C4-2B (cell line): ENCODE measurements at regions not wholly inside any gene's neighbourhood (a gene's known extent, or its start where the extent isn't known, plus 50 kb on each side); places are given as distances from the start of the nearest gene placed in this dataset.

Source experiments
- ZFX ChIP-seq: fragments of 450-650 bp; IDR thresholded peaks from 2 replicates; pipeline ENCODE4 v1.6.1; 2017
- TF ChIP-seq, protein P1 (sequence below): fragments of 450-650 bp; conservative IDR thresholded peaks from 2 replicates; pipeline ENCODE4 v1.5.1; 2017; ENCODE audit warnings: mild to moderate bottlenecking

DNA sequence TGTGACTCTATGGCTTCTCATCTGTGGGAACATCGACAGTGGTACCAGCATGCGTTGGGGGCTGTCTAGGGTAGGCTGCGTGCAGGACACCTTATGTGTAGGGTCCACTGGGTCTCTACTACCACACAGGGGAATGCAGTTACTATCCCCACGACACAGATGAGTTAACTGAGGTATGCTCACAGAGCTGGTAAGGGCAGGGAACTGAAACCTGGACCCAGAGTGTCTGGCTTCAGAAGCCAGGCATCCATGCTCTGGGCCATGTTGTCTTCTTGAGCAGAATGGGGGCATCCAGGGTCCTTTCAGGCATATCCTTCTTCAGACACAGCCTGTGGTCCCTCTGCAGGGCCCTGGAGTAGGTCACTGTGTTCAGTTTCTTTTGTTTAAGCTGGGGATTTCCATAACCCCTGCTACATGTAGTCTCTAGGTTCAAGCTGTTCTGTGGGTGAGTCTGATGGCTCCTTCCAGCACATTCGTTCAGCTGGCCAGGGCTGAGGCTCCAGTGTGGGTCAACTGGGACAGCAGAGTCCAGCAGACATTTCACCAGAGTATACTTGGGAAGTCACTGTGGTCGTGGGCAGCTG lies 148.8 kb downstream of the GADD45G start:
- TF ChIP-seq, protein P1, sequence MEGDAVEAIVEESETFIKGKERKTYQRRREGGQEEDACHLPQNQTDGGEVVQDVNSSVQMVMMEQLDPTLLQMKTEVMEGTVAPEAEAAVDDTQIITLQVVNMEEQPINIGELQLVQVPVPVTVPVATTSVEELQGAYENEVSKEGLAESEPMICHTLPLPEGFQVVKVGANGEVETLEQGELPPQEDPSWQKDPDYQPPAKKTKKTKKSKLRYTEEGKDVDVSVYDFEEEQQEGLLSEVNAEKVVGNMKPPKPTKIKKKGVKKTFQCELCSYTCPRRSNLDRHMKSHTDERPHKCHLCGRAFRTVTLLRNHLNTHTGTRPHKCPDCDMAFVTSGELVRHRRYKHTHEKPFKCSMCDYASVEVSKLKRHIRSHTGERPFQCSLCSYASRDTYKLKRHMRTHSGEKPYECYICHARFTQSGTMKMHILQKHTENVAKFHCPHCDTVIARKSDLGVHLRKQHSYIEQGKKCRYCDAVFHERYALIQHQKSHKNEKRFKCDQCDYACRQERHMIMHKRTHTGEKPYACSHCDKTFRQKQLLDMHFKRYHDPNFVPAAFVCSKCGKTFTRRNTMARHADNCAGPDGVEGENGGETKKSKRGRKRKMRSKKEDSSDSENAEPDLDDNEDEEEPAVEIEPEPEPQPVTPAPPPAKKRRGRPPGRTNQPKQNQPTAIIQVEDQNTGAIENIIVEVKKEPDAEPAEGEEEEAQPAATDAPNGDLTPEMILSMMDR = no peak
- TF ChIP-seq ZFX = no peak
